AML-193 (cell line): ENCODE measurements at regions not wholly inside any gene's neighbourhood (a gene's known extent, or its start where the extent isn't known, plus 50 kb on each side); places are given as distances from the start of the nearest gene placed in this dataset.

Source experiments
- DNase-seq, 2 experiments: peaks; one replicate each; lab custom pipeline; 2025; lab: John Stamatoyannopoulos, UW

- DNase-seq, result no peak
These were observed 68.5 kb upstream of the DUSP10 start for GRCh38 chr1:221810406-221810805.

GRCh38 chr1:221809091-221810029, 67.5 kb upstream of the DUSP10 start:
- DNase-seq, result no peak

- DNase-seq, result no peak
These were observed 65.1 kb upstream of the DUSP10 start for GRCh38 chr1:221806984-221807383.

GRCh38 chr1:221806236-221806635, 64.3 kb upstream of the DUSP10 start:
- no peak for DNase-seq

GRCh38 chr1:221805121-221805520, 63.2 kb upstream of the DUSP10 start:
- DNase-seq, result no peak

GRCh38 chr1:221804303-221804702, 62.4 kb upstream of the DUSP10 start:
- no peak for DNase-seq

GRCh38 chr1:221801773-221802516, 60.1 kb upstream of the DUSP10 start:
- DNase-seq, result no peak

- no peak for DNase-seq
These were observed 59.4 kb upstream of the DUSP10 start for GRCh38 chr1:221801251-221801661.

GRCh38 chr1:221800831-221801230, 58.9 kb upstream of the DUSP10 start:
- DNase-seq, result no peak

- DNase-seq, result no peak
These were observed 55.6 kb upstream of the DUSP10 start for GRCh38 chr1:221797506-221797905.

- DNase-seq, result no peak
These were observed 54.8 kb upstream of the DUSP10 start for GRCh38 chr1:221796700-221797099.

- no peak for DNase-seq
These were observed 53.5 kb upstream of the DUSP10 start for GRCh38 chr1:221795380-221795779.

- DNase-seq, result no peak
These were observed 53.0 kb upstream of the DUSP10 start for GRCh38 chr1:221794935-221795334.

GRCh38 chr1:221794079-221794670, 52.3 kb upstream of the DUSP10 start:
- DNase-seq, result no peak

- no peak for DNase-seq
These were observed 51.7 kb upstream of the DUSP10 start for GRCh38 chr1:221793439-221794078.

- no peak for DNase-seq
These were observed 50.0 kb upstream of the DUSP10 start for GRCh38 chr1:221791846-221792245.
